Lower leg skin (tissue), 4 donors: ENCODE measurements at regions not wholly inside any gene's neighbourhood (a gene's known extent, or its start where the extent isn't known, plus 50 kb on each side); places are given as distances from the start of the nearest gene placed in this dataset.

ENCODE experiments used
- DNase-seq, 2 donors: peaks; one replicate each; pipeline ENCODE4 v3.0.0-alpha.2; 2019; ENCODE audit warnings: low spot score in 2 of 2
- H3K4me3 ChIP-seq: fragments of 200-600 bp; sonication (generic); 2 replicates; pipeline ENCODE4 v1.5.1; 2017; ENCODE audit warnings: mild to moderate bottlenecking, low read depth; ENCODE audit not compliant: poor library complexity, severe bottlenecking
- CTCF ChIP-seq, 3 donors: fragments of 450-650 bp; IDR thresholded peaks; one replicate each; pipeline ENCODE4 v1.5.1; 2016; ENCODE audit warnings: antibody characterized with exemption in 3 of 3, mild to moderate bottlenecking in 3 of 3, moderate library complexity in 2 of 3
- POLR2A ChIP-seq, 2 donors: fragments of 450-650 bp; IDR thresholded peaks; one replicate each; pipeline ENCODE4 v1.6.1; 2016 to 2017; ENCODE audit warnings: antibody characterized with exemption in 2 of 2, mild to moderate bottlenecking in 1 of 2, moderate library complexity in 1 of 2
- WGBS, 2 donors: methylation state at CpG; one replicate each; pipeline ENCODE4 v1.1.5; 2018; 5-methylcytosine and 5-hydroxymethylcytosine counted together
- intact Hi-C: fragments of 100-400 bp; cut with DNase I; formaldehyde crosslinking; loops from one replicate; pipeline ENCODE4 v1.15.0; 2023; ENCODE audit warnings: low total_unique reads

GRCh38 chr17:33595828-33596227 is 302.7 kb upstream of the ASIC2 start:
- WGBS, 2 donors, result 10 to 21% methylated on average over 2 of the region's 2 CpGs
- intact Hi-C loops, result no loop called here
- no peak for DNase-seq
- no peak overlapping the region for H3K4me3 ChIP-seq
- no peak for TF ChIP-seq POLR2A (IDR thresholded peaks at IDR 0.05)
- no peak for TF ChIP-seq CTCF (IDR thresholded peaks at IDR 0.05)

GRCh38 chr17:33596899-33597298 is 303.8 kb upstream of the ASIC2 start:
- 75 to 80% methylated on average over 3 of the region's 3 CpGs for WGBS, 2 donors
- intact Hi-C loops, result no loop called here
- no peak for DNase-seq
- H3K4me3 ChIP-seq, result no peak overlapping the region
- no peak for TF ChIP-seq POLR2A (IDR thresholded peaks at IDR 0.05)
- TF ChIP-seq CTCF (IDR thresholded peaks at IDR 0.05), result no peak

GRCh38 chr17:33598797-33599196 is 305.7 kb upstream of the ASIC2 start:
- DNase-seq, result no peak
- WGBS, 2 donors, result 100% methylated on average over 2 of the region's 2 CpGs
- intact Hi-C loops, result no loop called here
- TF ChIP-seq CTCF (IDR thresholded peaks at IDR 0.05) (no peak), POLR2A (IDR thresholded peaks at IDR 0.05) (no peak)
- no peak overlapping the region for H3K4me3 ChIP-seq

- 6 to 29% methylated on average over 1 of the region's 1 CpG for WGBS, 2 donors
- intact Hi-C loops, result no loop called here
- no peak overlapping the region for H3K4me3 ChIP-seq
- TF ChIP-seq CTCF (IDR thresholded peaks at IDR 0.05) (no peak), POLR2A (IDR thresholded peaks at IDR 0.05) (no peak)
- DNase-seq, result no peak
These were observed 309.9 kb upstream of the ASIC2 start for GRCh38 chr17:33602981-33603380.

GRCh38 chr17:33603789-33604188 is 310.7 kb upstream of the ASIC2 start:
- WGBS, 2 donors, result 43 to 69% methylated on average over 2 of the region's 2 CpGs
- no peak overlapping the region for H3K4me3 ChIP-seq
- TF ChIP-seq CTCF (IDR thresholded peaks at IDR 0.05), result no peak
- TF ChIP-seq POLR2A (IDR thresholded peaks at IDR 0.05), result no peak
- intact Hi-C loops, result no loop called here
- no peak for DNase-seq

- intact Hi-C loops, result loop anchor here (5.0 kb wide), 1 partner anchor 834 kb away; no protein-coding TSS in a partner anchor
- 0 to 64% methylated on average over 1 of the region's 1 CpG for WGBS, 2 donors
- no peak for TF ChIP-seq CTCF (IDR thresholded peaks at IDR 0.05)
- no peak for DNase-seq
- H3K4me3 ChIP-seq, result no peak overlapping the region
These were observed 318.4 kb upstream of the ASIC2 start for GRCh38 chr17:33611532-33611931.
